ENCODE measurements at regions not wholly inside any gene's neighbourhood (a gene's known extent, or its start where the extent isn't known, plus 50 kb on each side); places are given as distances from the start of the nearest gene placed in this dataset.

DNA sequence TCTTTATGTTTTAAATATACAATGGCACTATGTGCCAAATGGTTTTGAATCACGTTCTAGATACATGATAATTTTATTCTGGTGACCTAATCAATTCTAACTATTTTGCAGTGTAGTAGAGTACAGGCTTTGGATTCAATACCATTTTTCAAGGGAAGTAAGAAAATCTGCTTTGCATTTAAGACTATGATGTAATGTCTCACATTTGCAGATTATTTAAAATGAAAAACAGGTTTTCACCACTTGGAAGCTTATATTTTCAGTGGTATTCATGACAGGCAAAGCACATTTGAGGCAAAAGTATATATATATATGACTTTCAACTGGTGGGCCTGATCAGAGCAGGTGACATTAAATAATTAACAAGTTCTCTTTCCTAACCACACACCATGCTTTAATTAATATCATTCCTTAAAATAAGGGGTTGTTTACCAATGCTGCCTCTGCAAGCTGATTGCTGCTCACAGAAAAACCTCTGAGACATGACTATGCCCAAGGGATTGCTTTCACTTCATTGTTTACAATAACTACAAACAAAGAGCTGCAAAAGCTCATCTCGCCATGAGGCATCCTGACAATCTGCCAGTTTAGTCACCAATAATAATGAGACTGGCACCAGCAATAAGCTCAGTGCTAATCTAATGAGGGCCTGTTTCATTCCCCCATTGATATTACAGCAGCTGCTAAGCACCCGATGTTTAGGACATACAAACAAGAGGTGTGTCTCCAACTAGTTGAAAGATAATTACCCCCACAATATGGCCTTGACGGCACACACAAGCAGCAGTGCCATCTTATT lies 1176.0 kb upstream of the GJE1 start:
- 66% methylated on average over 4 of the region's 4 CpGs for WGBS
- TF ChIP-seq POLR2AphosphoS5 (IDR thresholded peaks at IDR 0.05) (no peak), POLR2A (IDR thresholded peaks at IDR 0.05) (no peak)
- TF ChIP-seq, protein P1, sequence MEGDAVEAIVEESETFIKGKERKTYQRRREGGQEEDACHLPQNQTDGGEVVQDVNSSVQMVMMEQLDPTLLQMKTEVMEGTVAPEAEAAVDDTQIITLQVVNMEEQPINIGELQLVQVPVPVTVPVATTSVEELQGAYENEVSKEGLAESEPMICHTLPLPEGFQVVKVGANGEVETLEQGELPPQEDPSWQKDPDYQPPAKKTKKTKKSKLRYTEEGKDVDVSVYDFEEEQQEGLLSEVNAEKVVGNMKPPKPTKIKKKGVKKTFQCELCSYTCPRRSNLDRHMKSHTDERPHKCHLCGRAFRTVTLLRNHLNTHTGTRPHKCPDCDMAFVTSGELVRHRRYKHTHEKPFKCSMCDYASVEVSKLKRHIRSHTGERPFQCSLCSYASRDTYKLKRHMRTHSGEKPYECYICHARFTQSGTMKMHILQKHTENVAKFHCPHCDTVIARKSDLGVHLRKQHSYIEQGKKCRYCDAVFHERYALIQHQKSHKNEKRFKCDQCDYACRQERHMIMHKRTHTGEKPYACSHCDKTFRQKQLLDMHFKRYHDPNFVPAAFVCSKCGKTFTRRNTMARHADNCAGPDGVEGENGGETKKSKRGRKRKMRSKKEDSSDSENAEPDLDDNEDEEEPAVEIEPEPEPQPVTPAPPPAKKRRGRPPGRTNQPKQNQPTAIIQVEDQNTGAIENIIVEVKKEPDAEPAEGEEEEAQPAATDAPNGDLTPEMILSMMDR (IDR thresholded peaks at IDR 0.05): no peak
- intact Hi-C loops (cut with DNase I): no loop called here

DNA sequence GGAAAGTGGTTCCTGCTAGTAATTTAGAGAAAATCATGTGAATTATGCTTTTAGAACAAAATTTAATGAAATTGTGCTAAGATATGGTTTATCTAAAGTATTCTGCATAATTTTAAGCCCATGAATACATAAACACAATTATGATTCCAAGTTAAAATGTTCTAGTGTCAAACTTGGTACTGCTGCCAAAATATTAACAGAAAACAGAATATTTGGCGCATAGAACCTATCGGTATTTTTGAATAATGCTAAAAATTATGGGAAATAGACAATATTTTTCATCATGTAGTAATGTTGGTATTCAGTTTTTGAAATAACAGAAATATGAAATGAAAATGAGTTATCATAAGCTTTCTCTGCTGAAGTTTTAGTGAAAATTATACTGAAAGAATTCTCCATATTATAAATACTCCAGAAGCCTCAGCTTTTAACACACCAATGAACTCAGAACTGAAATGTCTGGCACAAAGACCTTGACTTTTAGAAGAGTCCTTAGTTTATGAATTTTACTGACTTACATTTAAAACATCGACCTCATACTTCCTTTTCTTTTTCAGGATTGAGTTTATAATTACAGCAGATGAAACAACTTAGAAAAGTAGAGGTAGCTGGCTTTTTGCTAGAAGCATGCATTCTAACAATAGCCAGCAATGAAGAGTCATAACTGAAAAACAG lies 1192.3 kb upstream of the GJE1 start:
- intact Hi-C loops (cut with DNase I): no loop called here
- 86% methylated on average over 3 of the region's 3 CpGs for WGBS
- Histone ChIP-seq H3K36me3 (no peaks in the 10 kb centered on the region), H3K27ac (no peak overlapping the region), H3K9me3 (no peaks in the 10 kb centered on the region), H3K4me1 (replicated peaks) (no peaks in the 10 kb centered on the region), H3K27me3 (replicated peaks; ENCODE audit: insufficient read depth) (no peaks in the 10 kb centered on the region), H3K4me3 (no peak overlapping the region)
- no peak for DNase-seq (ENCODE audit: low spot score)
- TF ChIP-seq POLR2AphosphoS5 (IDR thresholded peaks at IDR 0.05): no peak
- TF ChIP-seq POLR2A (IDR thresholded peaks at IDR 0.05): no peak
- TF ChIP-seq, protein P1 (IDR thresholded peaks at IDR 0.05): no peak

More for the DNA sequence above, 1176.0 kb upstream of the GJE1 start:
- no peaks in the 10 kb centered on the region for H3K27me3 ChIP-seq (replicated peaks; ENCODE audit: insufficient read depth)
- no peaks in the 10 kb centered on the region for H3K9me3 ChIP-seq
- H3K4me1 ChIP-seq (replicated peaks): no peaks in the 10 kb centered on the region
- no peak for DNase-seq (ENCODE audit: low spot score)
- H3K27ac ChIP-seq: no peak overlapping the region
- no peaks in the 10 kb centered on the region for H3K36me3 ChIP-seq
- no peak overlapping the region for H3K4me3 ChIP-seq

DNA sequence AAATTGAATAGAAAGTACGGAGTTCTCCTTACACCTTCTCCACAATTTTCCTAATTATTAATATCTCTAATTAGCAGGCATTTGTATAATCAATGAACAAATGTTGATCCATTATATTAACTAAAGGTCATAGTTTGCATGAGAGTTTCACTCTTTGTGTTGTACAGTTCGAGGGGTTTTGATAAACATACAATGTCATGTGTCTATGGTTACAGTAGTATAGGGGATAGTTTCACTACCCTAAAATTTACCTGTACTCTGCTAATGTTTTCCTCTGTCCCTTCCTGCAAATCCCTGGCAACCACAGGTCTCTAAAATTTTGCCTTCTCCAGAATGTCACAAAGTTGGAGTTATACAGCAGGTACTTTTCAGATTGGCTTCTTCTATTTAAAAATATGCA lies 1199.8 kb upstream of the GJE1 start:
- intact Hi-C loops (cut with DNase I): no loop called here
- no peaks in the 10 kb centered on the region for H3K4me1 ChIP-seq (replicated peaks)
- no peaks in the 10 kb centered on the region for H3K9me3 ChIP-seq
- TF ChIP-seq POLR2AphosphoS5 (IDR thresholded peaks at IDR 0.05): no peak
- TF ChIP-seq, protein P1 (IDR thresholded peaks at IDR 0.05): no peak
- TF ChIP-seq POLR2A (IDR thresholded peaks at IDR 0.05): no peak
- no peak for DNase-seq (ENCODE audit: low spot score)
- no peaks in the 10 kb centered on the region for H3K36me3 ChIP-seq
- 80% methylated on average over 2 of the region's 2 CpGs for WGBS
- no peak overlapping the region for H3K4me3 ChIP-seq
- H3K27me3 ChIP-seq (replicated peaks; ENCODE audit: insufficient read depth): no peaks in the 10 kb centered on the region
- no peak overlapping the region for H3K27ac ChIP-seq

DNA sequence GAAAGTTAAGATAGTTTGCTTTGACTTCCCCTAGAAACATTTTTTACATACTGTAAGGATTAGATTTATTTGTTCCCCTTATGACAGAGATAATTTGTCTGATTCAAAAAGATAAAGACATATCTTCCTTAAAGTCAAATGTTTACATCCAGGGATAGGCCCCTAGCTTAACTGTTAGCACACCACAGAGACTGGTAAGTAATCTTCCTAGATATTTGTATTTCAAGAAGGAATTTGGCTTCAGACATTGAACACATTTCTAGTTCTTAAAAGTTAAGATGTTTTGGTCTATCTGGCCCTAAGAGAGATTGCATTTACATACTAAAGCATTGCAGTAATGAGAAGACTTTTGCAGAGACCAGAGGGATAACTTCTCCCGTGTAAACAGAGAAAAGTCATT lies 1201.1 kb upstream of the GJE1 start:
- DNase-seq (ENCODE audit: low spot score): no peak
- no peak for TF ChIP-seq POLR2AphosphoS5 (IDR thresholded peaks at IDR 0.05)
- no peak for TF ChIP-seq POLR2A (IDR thresholded peaks at IDR 0.05)
- H3K4me1 ChIP-seq (replicated peaks): no peaks in the 10 kb centered on the region
- 86% methylated on average over 1 of the region's 1 CpG for WGBS
- H3K9me3 ChIP-seq: no peaks in the 10 kb centered on the region
- H3K27ac ChIP-seq: no peak overlapping the region
- no peaks in the 10 kb centered on the region for H3K27me3 ChIP-seq (replicated peaks; ENCODE audit: insufficient read depth)
- no peaks in the 10 kb centered on the region for H3K36me3 ChIP-seq
- intact Hi-C loops (cut with DNase I): no loop called here
- no peak overlapping the region for H3K4me3 ChIP-seq

DNA sequence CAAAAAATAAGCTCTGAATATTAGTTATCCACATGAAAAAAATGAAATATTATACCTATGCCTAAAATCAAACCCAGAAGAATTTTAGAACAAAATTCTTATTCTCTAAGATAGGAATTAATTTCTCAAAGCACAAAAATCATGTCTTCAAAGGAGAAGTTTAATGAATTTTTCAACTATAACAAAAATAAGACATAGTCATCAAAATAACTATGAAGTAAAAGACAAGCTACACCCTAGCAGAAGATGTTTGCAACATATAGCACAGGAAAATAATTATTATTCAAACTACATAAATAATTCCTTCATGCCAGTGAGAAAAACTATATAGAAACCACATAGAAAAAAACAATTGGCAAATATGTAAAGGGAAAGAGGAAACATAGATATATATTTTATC lies 1203.6 kb upstream of the GJE1 start:
- Histone ChIP-seq H3K36me3 (no peaks in the 10 kb centered on the region), H3K4me3 (no peak overlapping the region), H3K27ac (no peak overlapping the region), H3K27me3 (replicated peaks; ENCODE audit: insufficient read depth) (no peaks in the 10 kb centered on the region), H3K9me3 (no peaks in the 10 kb centered on the region), H3K4me1 (replicated peaks) (no peaks in the 10 kb centered on the region)
- DNase-seq (ENCODE audit: low spot score): no peak
- intact Hi-C loops (cut with DNase I): no loop called here
- TF ChIP-seq, protein P1 (IDR thresholded peaks at IDR 0.05): no peak
- TF ChIP-seq POLR2A (IDR thresholded peaks at IDR 0.05) (no peak), POLR2AphosphoS5 (IDR thresholded peaks at IDR 0.05) (no peak)
